Tibial nerve (tissue), 4 donors: ENCODE measurements at regions not wholly inside any gene's neighbourhood (a gene's known extent, or its start where the extent isn't known, plus 50 kb on each side); places are given as distances from the start of the nearest gene placed in this dataset.

Source experiments
- CTCF ChIP-seq, 5 experiments: fragments of 200-600 bp in 3 of 5; fragments of 450-650 bp in 2 of 5; sonication (generic) in 3 of 5; IDR thresholded peaks; one replicate each; pipeline ENCODE4 v1.5.1; 2016 to 2019; ENCODE audit warnings: antibody characterized with exemption in 5 of 5, mild to moderate bottlenecking in 3 of 5, moderate library complexity in 2 of 5
- EP300 ChIP-seq, 2 donors: sonication (generic); formaldehyde crosslinking; IDR thresholded peaks; one replicate each; pipeline ENCODE4 v1.6.1; 2017; ENCODE audit warnings: antibody characterized with exemption in 2 of 2, mild to moderate bottlenecking in 1 of 2
- POLR2A ChIP-seq, 2 donors: fragments of 450-650 bp; IDR thresholded peaks; one replicate each; pipeline ENCODE4 v1.6.1; 2017; ENCODE audit warnings: antibody characterized with exemption in 2 of 2, mild to moderate bottlenecking in 2 of 2, moderate library complexity in 2 of 2

- TF ChIP-seq CTCF (IDR thresholded peaks at IDR 0.05) (no peak), POLR2A (IDR thresholded peaks at IDR 0.05) (no peak), EP300 (IDR thresholded peaks at IDR 0.05) (no peak)
Measured at GRCh38 chr2:164054651-164055050, 318.8 kb upstream of the FIGN start.
